ENCODE measurements at regions not wholly inside any gene's neighbourhood (a gene's known extent, or its start where the extent isn't known, plus 50 kb on each side); places are given as distances from the start of the nearest gene placed in this dataset.

- TF ChIP-seq GABPB1 (CRISPR knock-in tag; IDR thresholded peaks at IDR 0.05): no peak
- no peak for TF ChIP-seq U2AF2 (IDR thresholded peaks at IDR 0.05; ENCODE audit: low read depth, low read length)
- TF ChIP-seq EP300 (IDR thresholded peaks at IDR 0.05; ENCODE audit: low read depth in 2 of 2, low read length in 2 of 2): no peak
- no peak for TF ChIP-seq EP300 (CRISPR knock-in tag; IDR thresholded peaks at IDR 0.05; ENCODE audit: borderline replicate concordance)
- no peak for TF ChIP-seq EZH2 (conservative IDR thresholded peaks at IDR 0.05; ENCODE audit: low read depth, low read length)
- no peak for TF ChIP-seq MTA3 (CRISPR knock-in tag; IDR thresholded peaks at IDR 0.05)
- TF ChIP-seq SNAI1 (CRISPR knock-in tag; IDR thresholded peaks at IDR 0.05; ENCODE audit: borderline replicate concordance): no peak
- TF ChIP-seq FOXM1 (CRISPR knock-in tag; IDR thresholded peaks at IDR 0.05): no peak
Observed at GRCh38 chr3:177521305-177521704, 324.0 kb upstream of the TBL1XR1 start.
